ENCODE measurements at regions not wholly inside any gene's neighbourhood (a gene's known extent, or its start where the extent isn't known, plus 50 kb on each side); places are given as distances from the start of the nearest gene placed in this dataset.

DNA sequence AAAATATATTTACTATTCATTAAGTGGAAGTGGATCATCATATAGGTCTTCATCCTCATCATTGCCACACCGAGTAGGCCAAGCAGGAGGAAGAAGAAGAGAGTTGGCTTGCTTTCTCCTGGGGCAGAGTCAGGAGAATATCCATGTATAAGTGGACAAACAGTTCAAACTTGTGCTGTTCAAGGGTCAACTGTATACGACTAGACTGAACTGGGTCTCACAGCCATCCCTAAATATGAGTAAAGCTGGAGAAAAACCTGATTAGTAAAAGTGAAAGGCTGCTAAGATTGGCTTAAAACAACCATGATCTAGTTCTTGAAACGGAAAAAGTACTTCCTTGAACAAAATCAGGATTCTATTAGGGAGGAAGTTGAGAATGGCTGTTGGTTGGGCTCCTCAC, 276.7 kb upstream of the ADRA1B start:
- no peak overlapping the region for H3K27ac ChIP-seq (ENCODE audit: low read depth in 1 of 2, low read length in 2 of 2)
- WGBS: 51% methylated on average over 3 of the region's 3 CpGs
- no peak overlapping the region for H3K4me3 ChIP-seq (ENCODE audit: low read depth in 1 of 3, low read length in 3 of 3)
- H3K27me3 ChIP-seq (ENCODE audit: control insufficient read depth in 4 of 4, insufficient read depth in 4 of 4, low read length in 3 of 4): no peaks in the 10 kb centered on the region
- no peak for TF ChIP-seq HNF4G (IDR thresholded peaks at IDR 0.05)
- no peak for TF ChIP-seq YY1 (IDR thresholded peaks at IDR 0.05)
- no peak for TF ChIP-seq RXRA (IDR thresholded peaks at IDR 0.05)
- TF ChIP-seq FOXA2 (IDR thresholded peaks at IDR 0.05): no peak
- TF ChIP-seq ATF3 (IDR thresholded peaks at IDR 0.05): no peak
- no peak for TF ChIP-seq CTCF (IDR thresholded peaks at IDR 0.05; ENCODE audit: low read depth, low read length, missing input control)
- TF ChIP-seq FOXA1 (IDR thresholded peaks at IDR 0.05): no peak
- TF ChIP-seq, protein P1, sequence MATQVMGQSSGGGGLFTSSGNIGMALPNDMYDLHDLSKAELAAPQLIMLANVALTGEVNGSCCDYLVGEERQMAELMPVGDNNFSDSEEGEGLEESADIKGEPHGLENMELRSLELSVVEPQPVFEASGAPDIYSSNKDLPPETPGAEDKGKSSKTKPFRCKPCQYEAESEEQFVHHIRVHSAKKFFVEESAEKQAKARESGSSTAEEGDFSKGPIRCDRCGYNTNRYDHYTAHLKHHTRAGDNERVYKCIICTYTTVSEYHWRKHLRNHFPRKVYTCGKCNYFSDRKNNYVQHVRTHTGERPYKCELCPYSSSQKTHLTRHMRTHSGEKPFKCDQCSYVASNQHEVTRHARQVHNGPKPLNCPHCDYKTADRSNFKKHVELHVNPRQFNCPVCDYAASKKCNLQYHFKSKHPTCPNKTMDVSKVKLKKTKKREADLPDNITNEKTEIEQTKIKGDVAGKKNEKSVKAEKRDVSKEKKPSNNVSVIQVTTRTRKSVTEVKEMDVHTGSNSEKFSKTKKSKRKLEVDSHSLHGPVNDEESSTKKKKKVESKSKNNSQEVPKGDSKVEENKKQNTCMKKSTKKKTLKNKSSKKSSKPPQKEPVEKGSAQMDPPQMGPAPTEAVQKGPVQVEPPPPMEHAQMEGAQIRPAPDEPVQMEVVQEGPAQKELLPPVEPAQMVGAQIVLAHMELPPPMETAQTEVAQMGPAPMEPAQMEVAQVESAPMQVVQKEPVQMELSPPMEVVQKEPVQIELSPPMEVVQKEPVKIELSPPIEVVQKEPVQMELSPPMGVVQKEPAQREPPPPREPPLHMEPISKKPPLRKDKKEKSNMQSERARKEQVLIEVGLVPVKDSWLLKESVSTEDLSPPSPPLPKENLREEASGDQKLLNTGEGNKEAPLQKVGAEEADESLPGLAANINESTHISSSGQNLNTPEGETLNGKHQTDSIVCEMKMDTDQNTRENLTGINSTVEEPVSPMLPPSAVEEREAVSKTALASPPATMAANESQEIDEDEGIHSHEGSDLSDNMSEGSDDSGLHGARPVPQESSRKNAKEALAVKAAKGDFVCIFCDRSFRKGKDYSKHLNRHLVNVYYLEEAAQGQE (IDR thresholded peaks at IDR 0.05): no peak
- TF ChIP-seq, protein P2, sequence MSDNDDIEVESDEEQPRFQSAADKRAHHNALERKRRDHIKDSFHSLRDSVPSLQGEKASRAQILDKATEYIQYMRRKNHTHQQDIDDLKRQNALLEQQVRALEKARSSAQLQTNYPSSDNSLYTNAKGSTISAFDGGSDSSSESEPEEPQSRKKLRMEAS (IDR thresholded peaks at IDR 0.05): no peak
- no peak for DNase-seq (ENCODE audit: low spot score)
- H3K4me1 ChIP-seq (ENCODE audit: control insufficient read depth in 4 of 4, insufficient read depth in 4 of 4, low read length in 3 of 4): no peaks in the 10 kb centered on the region
- no peak overlapping the region for H3K9ac ChIP-seq (ENCODE audit: low read depth in 1 of 2, low read length in 2 of 2)
- no peaks in the 10 kb centered on the region for H3K36me3 ChIP-seq (ENCODE audit: control insufficient read depth in 4 of 4, insufficient read depth in 3 of 4, low read depth in 1 of 4, low read length in 3 of 4)
- H3K9me3 ChIP-seq (ENCODE audit: control insufficient read depth in 4 of 4, low read length in 3 of 4): no peaks in the 10 kb centered on the region

- TF ChIP-seq, protein P1 (IDR thresholded peaks at IDR 0.05): no peak
- TF ChIP-seq FOXA2 (IDR thresholded peaks at IDR 0.05) (no peak), TAF1 (conservative IDR thresholded peaks at IDR 0.05) (no peak), HNF4A (conservative IDR thresholded peaks at IDR 0.05) (no peak), YY1 (IDR thresholded peaks at IDR 0.05) (no peak), ATF3 (IDR thresholded peaks at IDR 0.05) (no peak)
- TF ChIP-seq, protein P2 (IDR thresholded peaks at IDR 0.05): no peak
- H3K9me3 ChIP-seq (ENCODE audit: control insufficient read depth in 4 of 4, low read length in 3 of 4): no peaks in the 10 kb centered on the region
- WGBS: 82% methylated on average over 5 of the region's 5 CpGs
- no peak for DNase-seq (ENCODE audit: low spot score)
- no peak overlapping the region for H3K9ac ChIP-seq (ENCODE audit: low read depth in 1 of 2, low read length in 2 of 2)
- H3K4me3 ChIP-seq (ENCODE audit: low read depth in 1 of 3, low read length in 3 of 3): no peak overlapping the region
- no peaks in the 10 kb centered on the region for H3K36me3 ChIP-seq (ENCODE audit: control insufficient read depth in 4 of 4, insufficient read depth in 3 of 4, low read depth in 1 of 4, low read length in 3 of 4)
- no peaks in the 10 kb centered on the region for H3K4me1 ChIP-seq (ENCODE audit: control insufficient read depth in 4 of 4, insufficient read depth in 4 of 4, low read length in 3 of 4)
- H3K27me3 ChIP-seq (ENCODE audit: control insufficient read depth in 4 of 4, insufficient read depth in 4 of 4, low read length in 3 of 4): no peaks in the 10 kb centered on the region
- no peak overlapping the region for H3K27ac ChIP-seq (ENCODE audit: low read depth in 1 of 2, low read length in 2 of 2)
These were observed 275.8 kb upstream of the ADRA1B start for GRCh38 chr5:159640446-159640845.
